CD8-positive, alpha-beta memory T cell (primary cell): ENCODE measurements at regions not wholly inside any gene's neighbourhood (a gene's known extent, or its start where the extent isn't known, plus 50 kb on each side); places are given as distances from the start of the nearest gene placed in this dataset.

Source experiments
- CTCF ChIA-PET: fragments of 350-600 bp; sonication (Branson Sonifier 250); formaldehyde crosslinking; loops from one replicate; lab custom pipeline; 2021; ENCODE audit warnings: antibody characterized with exemption; lab: Charles Lee
- POLR2A ChIA-PET: fragments of 350-600 bp; sonication (Branson Sonifier 250); formaldehyde crosslinking; loops from one replicate; lab custom pipeline; 2021; ENCODE audit warnings: antibody characterized with exemption; lab: Charles Lee
- DNase-seq, 5 donors: peaks; one replicate each; pipeline versions ENCODE4 v3.0.0 to v3.0.0-alpha.2; 2020 to 2022; ENCODE audit warnings: mixed read lengths in 1 of 5
- H3K27ac ChIP-seq: one replicate; pipeline ENCODE4 v1.7.0; 2013; ENCODE audit warnings: low read depth, mild to moderate bottlenecking, low read length, moderate library complexity
- H3K27me3 ChIP-seq: 2 replicates; pipeline ENCODE4 v1.7.0; 2013; ENCODE audit warnings: low read length, mild to moderate bottlenecking; ENCODE audit not compliant: insufficient read depth, poor library complexity, severe bottlenecking
- H3K36me3 ChIP-seq: 2 replicates; pipeline ENCODE4 v1.7.0; 2013; ENCODE audit warnings: mild to moderate bottlenecking, low read length, moderate library complexity; ENCODE audit not compliant: insufficient read depth
- H3K4me1 ChIP-seq: 2 replicates; pipeline ENCODE4 v1.7.0; 2013; ENCODE audit warnings: mild to moderate bottlenecking, low read length, moderate library complexity; ENCODE audit not compliant: insufficient read depth
- H3K4me3 ChIP-seq: 2 replicates; pipeline ENCODE4 v1.7.0; 2013; ENCODE audit warnings: mild to moderate bottlenecking, low read length
- H3K9me3 ChIP-seq: 2 replicates; pipeline ENCODE4 v1.7.0; 2013; ENCODE audit warnings: mild to moderate bottlenecking, low read length
- H3K27ac Mint-ChIP-seq, 8 donors: one replicate each; pipeline ENCODE4 v1.8.0; 2020 to 2021; ENCODE audit warnings: mixed read lengths in 8 of 8, mild to moderate bottlenecking in 6 of 8, inconsistent platforms in 3 of 8, moderate library complexity in 3 of 8
- H3K27me3 Mint-ChIP-seq, 2 donors: one replicate each; pipeline ENCODE4 v1.8.0; 2020 to 2021; ENCODE audit warnings: mixed read lengths in 2 of 2, mild to moderate bottlenecking in 1 of 2, moderate library complexity in 1 of 2
- H3K36me3 Mint-ChIP-seq, 3 donors: one replicate each; pipeline ENCODE4 v1.8.0; 2020 to 2021; ENCODE audit warnings: mixed read lengths in 3 of 3, inconsistent platforms in 1 of 3, mild to moderate bottlenecking in 1 of 3
- H3K4me1 Mint-ChIP-seq, 3 donors: one replicate each; pipeline ENCODE4 v1.8.0; 2020 to 2021; ENCODE audit warnings: mixed read lengths in 3 of 3, inconsistent platforms in 1 of 3, mild to moderate bottlenecking in 1 of 3
- H3K4me3 Mint-ChIP-seq, 7 donors: one replicate each; pipeline ENCODE4 v1.8.0; 2020 to 2021; ENCODE audit warnings: mixed read lengths in 7 of 7, mild to moderate bottlenecking in 6 of 7, moderate library complexity in 4 of 7, inconsistent platforms in 2 of 7
- H3K9me3 Mint-ChIP-seq, 5 donors: one replicate each; pipeline ENCODE4 v1.8.0; 2020 to 2022; ENCODE audit warnings: mixed read lengths in 5 of 5, mild to moderate bottlenecking in 3 of 5, moderate library complexity in 2 of 5, inconsistent platforms in 1 of 5

GRCh38 chr10:129319934-129320333 lies 147.1 kb upstream of the MGMT start:
- H3K36me3 ChIP-seq: no peaks in the 10 kb centered on the region
- CTCF ChIA-PET: no interaction called here
- H3K27ac Mint-ChIP-seq: no peak overlapping the region
- no peaks in the 10 kb centered on the region for H3K4me1 ChIP-seq
- H3K27me3 ChIP-seq: no peaks in the 10 kb centered on the region
- H3K36me3 Mint-ChIP-seq: no peaks in the 10 kb centered on the region
- no peaks in the 10 kb centered on the region for H3K4me1 Mint-ChIP-seq
- POLR2A ChIA-PET: no interaction called here
- no peaks in the 10 kb centered on the region for H3K27me3 Mint-ChIP-seq
- no peak for DNase-seq
- H3K4me3 Mint-ChIP-seq: no peak overlapping the region
- H3K9me3 Mint-ChIP-seq: peaks cover 0 to 26% (median 13%) of the 10 kb centered on the region in 5 donors
- H3K9me3 ChIP-seq: no peaks in the 10 kb centered on the region
- H3K27ac ChIP-seq: no peak overlapping the region
- no peak overlapping the region for H3K4me3 ChIP-seq

GRCh38 chr10:129320340-129320739 lies 146.7 kb upstream of the MGMT start:
- Histone ChIP-seq H3K36me3 (no peaks in the 10 kb centered on the region), H3K27me3 (no peaks in the 10 kb centered on the region), H3K9me3 (no peaks in the 10 kb centered on the region), H3K27ac (no peak overlapping the region), H3K4me3 (no peak overlapping the region), H3K4me1 (no peaks in the 10 kb centered on the region)
- H3K27me3 Mint-ChIP-seq: no peaks in the 10 kb centered on the region
- H3K9me3 Mint-ChIP-seq: peaks cover 0 to 26% (median 12%) of the 10 kb centered on the region in 5 donors
- ChIA-PET POLR2A (no interaction called here), CTCF (no interaction called here)
- H3K36me3 Mint-ChIP-seq: no peaks in the 10 kb centered on the region
- DNase-seq: no peak
- no peak overlapping the region for H3K27ac Mint-ChIP-seq
- H3K4me1 Mint-ChIP-seq: no peaks in the 10 kb centered on the region
- H3K4me3 Mint-ChIP-seq: no peak overlapping the region

GRCh38 chr10:129321727-129322126 lies 145.3 kb upstream of the MGMT start:
- Mint-ChIP-seq H3K9me3 (peaks cover 0 to 16% (median 5%) of the 10 kb centered on the region in 5 donors), H3K4me3 (no peak overlapping the region), H3K27me3 (no peaks in the 10 kb centered on the region), H3K36me3 (peaks cover 0 to 2% (median 0%) of the 10 kb centered on the region in 3 donors), H3K4me1 (no peaks in the 10 kb centered on the region), H3K27ac (no peak overlapping the region)
- no peaks in the 10 kb centered on the region for H3K4me1 ChIP-seq
- H3K9me3 ChIP-seq: no peaks in the 10 kb centered on the region
- no peak overlapping the region for H3K27ac ChIP-seq
- CTCF ChIA-PET: no interaction called here
- no peaks in the 10 kb centered on the region for H3K36me3 ChIP-seq
- H3K4me3 ChIP-seq: no peak overlapping the region
- H3K27me3 ChIP-seq: no peaks in the 10 kb centered on the region
- POLR2A ChIA-PET: no interaction called here
- no peak for DNase-seq

- H3K27me3 ChIP-seq: no peaks in the 10 kb centered on the region
- H3K4me1 ChIP-seq: no peaks in the 10 kb centered on the region
- no peak overlapping the region for H3K4me3 Mint-ChIP-seq
- peaks cover 0 to 2% (median 0%) of the 10 kb centered on the region in 3 donors for H3K36me3 Mint-ChIP-seq
- DNase-seq: no peak
- H3K27ac Mint-ChIP-seq: no peak overlapping the region
- H3K9me3 ChIP-seq: no peaks in the 10 kb centered on the region
- no peaks in the 10 kb centered on the region for H3K27me3 Mint-ChIP-seq
- H3K9me3 Mint-ChIP-seq: peaks cover 0 to 5% (median 2%) of the 10 kb centered on the region in 5 donors
- CTCF ChIA-PET: no interaction called here
- H3K27ac ChIP-seq: no peak overlapping the region
- H3K4me3 ChIP-seq: no peak overlapping the region
- POLR2A ChIA-PET: no interaction called here
- H3K36me3 ChIP-seq: no peaks in the 10 kb centered on the region
- H3K4me1 Mint-ChIP-seq: no peaks in the 10 kb centered on the region
These were observed 143.9 kb upstream of the MGMT start for GRCh38 chr10:129322933-129323820.

GRCh38 chr10:129323879-129324278 lies 143.2 kb upstream of the MGMT start:
- Mint-ChIP-seq H3K4me3 (no peak overlapping the region), H3K27ac (no peak overlapping the region), H3K27me3 (no peaks in the 10 kb centered on the region), H3K4me1 (no peaks in the 10 kb centered on the region), H3K36me3 (peaks cover 0 to 2% (median 0%) of the 10 kb centered on the region in 3 donors), H3K9me3 (peaks cover 0 to 4% (median 1%) of the 10 kb centered on the region in 5 donors)
- ChIA-PET CTCF (no interaction called here), POLR2A (no interaction called here)
- DNase-seq: no peak
- H3K36me3 ChIP-seq: no peaks in the 10 kb centered on the region
- H3K27me3 ChIP-seq: no peaks in the 10 kb centered on the region
- H3K9me3 ChIP-seq: no peaks in the 10 kb centered on the region
- H3K27ac ChIP-seq: no peak overlapping the region
- no peak overlapping the region for H3K4me3 ChIP-seq
- no peaks in the 10 kb centered on the region for H3K4me1 ChIP-seq

GRCh38 chr10:129325893-129326292 lies 141.1 kb upstream of the MGMT start:
- H3K9me3 ChIP-seq: no peaks in the 10 kb centered on the region
- H3K27me3 ChIP-seq: no peaks in the 10 kb centered on the region
- no peak for DNase-seq
- ChIA-PET CTCF (no interaction called here), POLR2A (no interaction called here)
- Mint-ChIP-seq H3K9me3 (no peaks in the 10 kb centered on the region), H3K27me3 (no peaks in the 10 kb centered on the region), H3K4me1 (no peaks in the 10 kb centered on the region), H3K27ac (no peak overlapping the region), H3K36me3 (peaks cover 0 to 2% (median 0%) of the 10 kb centered on the region in 3 donors), H3K4me3 (no peak overlapping the region)
- H3K36me3 ChIP-seq: no peaks in the 10 kb centered on the region
- no peak overlapping the region for H3K27ac ChIP-seq
- no peak overlapping the region for H3K4me3 ChIP-seq
- H3K4me1 ChIP-seq: no peaks in the 10 kb centered on the region

GRCh38 chr10:129328546-129328945 lies 138.5 kb upstream of the MGMT start:
- Mint-ChIP-seq H3K9me3 (no peaks in the 10 kb centered on the region), H3K36me3 (peaks cover 0 to 2% (median 0%) of the 10 kb centered on the region in 3 donors), H3K27ac (no peak overlapping the region), H3K27me3 (peaks cover 0 to 1% of the 10 kb centered on the region in 2 donors), H3K4me3 (no peak overlapping the region), H3K4me1 (no peaks in the 10 kb centered on the region)
- Histone ChIP-seq H3K4me1 (no peaks in the 10 kb centered on the region), H3K9me3 (no peaks in the 10 kb centered on the region), H3K27ac (no peak overlapping the region), H3K4me3 (no peak overlapping the region), H3K36me3 (no peaks in the 10 kb centered on the region), H3K27me3 (no peaks in the 10 kb centered on the region)
- ChIA-PET POLR2A (no interaction called here), CTCF (no interaction called here)
- DNase-seq: no peak

GRCh38 chr10:129329385-129330055 lies 137.5 kb upstream of the MGMT start:
- H3K4me1 Mint-ChIP-seq: no peaks in the 10 kb centered on the region
- no peak overlapping the region for H3K4me3 Mint-ChIP-seq
- no peaks in the 10 kb centered on the region for H3K27me3 ChIP-seq
- POLR2A ChIA-PET: no interaction called here
- H3K4me1 ChIP-seq: no peaks in the 10 kb centered on the region
- H3K9me3 ChIP-seq: no peaks in the 10 kb centered on the region
- H3K27me3 Mint-ChIP-seq: peaks cover 0 to 3% of the 10 kb centered on the region in 2 donors
- H3K9me3 Mint-ChIP-seq: no peaks in the 10 kb centered on the region
- H3K27ac Mint-ChIP-seq: no peak overlapping the region
- no peaks in the 10 kb centered on the region for H3K36me3 ChIP-seq
- DNase-seq: no peak
- no peak overlapping the region for H3K4me3 ChIP-seq
- no peak overlapping the region for H3K27ac ChIP-seq
- CTCF ChIA-PET: interaction anchor here (4.4 kb wide), 1 partner anchor 297 kb away, joined by 31 read pairs; no protein-coding TSS in a partner anchor
- peaks cover 0 to 2% (median 0%) of the 10 kb centered on the region in 3 donors for H3K36me3 Mint-ChIP-seq
